HEK293T (cell line): ENCODE measurements at regions not wholly inside any gene's neighbourhood (a gene's known extent, or its start where the extent isn't known, plus 50 kb on each side); places are given as distances from the start of the nearest gene placed in this dataset.

ENCODE experiments used
- CTCF ChIA-PET: fragments of 350-600 bp; formaldehyde crosslinking; extraction: SDS; loops from one replicate; lab custom pipeline; 2021; ENCODE audit warnings: antibody characterized with exemption, inconsistent platforms; lab: Yijun Ruan, JAX
- POLR2A ChIA-PET: fragments of 350-600 bp; formaldehyde crosslinking; extraction: SDS; loops from one replicate; lab custom pipeline; 2020; ENCODE audit warnings: antibody characterized with exemption, inconsistent platforms; lab: Yijun Ruan, JAX
- DNase-seq: peaks from one replicate; pipeline ENCODE4 v3.0.0; 2012; ENCODE audit warnings: mixed read lengths; ENCODE audit errors: extremely low spot score
- ARNT ChIP-seq: fragments of 450-650 bp; IDR thresholded peaks from 2 replicates; pipeline ENCODE4 v1.6.1; 2017; ENCODE audit warnings: mild to moderate bottlenecking
- BHLHE40 ChIP-seq: fragments of 450-650 bp; IDR thresholded peaks from 2 replicates; pipeline ENCODE4 v1.6.1; 2016; ENCODE audit warnings: mild to moderate bottlenecking, moderate library complexity, borderline replicate concordance
- CTBP1 ChIP-seq: fragments of 450-650 bp; IDR thresholded peaks from 2 replicates; pipeline ENCODE4 v1.6.1; 2016; ENCODE audit warnings: borderline replicate concordance
- ELF4 ChIP-seq: fragments of 450-650 bp; IDR thresholded peaks from 2 replicates; pipeline ENCODE4 v1.6.1; 2017; ENCODE audit warnings: antibody characterized with exemption
- FOXA1 ChIP-seq: fragments of 450-650 bp; IDR thresholded peaks from 2 replicates; pipeline ENCODE4 v1.6.1; 2016; ENCODE audit warnings: mild to moderate bottlenecking
- FOXK2 ChIP-seq: fragments of 450-650 bp; IDR thresholded peaks from 2 replicates; pipeline ENCODE4 v1.6.1; 2016; ENCODE audit warnings: mild to moderate bottlenecking
- FOXM1 ChIP-seq: fragments of 450-650 bp; IDR thresholded peaks from 2 replicates; pipeline ENCODE4 v1.6.1; 2017; ENCODE audit warnings: mild to moderate bottlenecking, borderline replicate concordance
- HDGF ChIP-seq: fragments of 450-650 bp; IDR thresholded peaks from 2 replicates; pipeline ENCODE4 v1.6.1; 2017; ENCODE audit warnings: antibody characterized with exemption, borderline replicate concordance
- L3MBTL2 ChIP-seq: fragments of 450-650 bp; conservative IDR thresholded peaks from 2 replicates; pipeline ENCODE4 v1.6.1; 2016; ENCODE audit warnings: mild to moderate bottlenecking
- LEF1 ChIP-seq: fragments of 450-650 bp; IDR thresholded peaks from 2 replicates; pipeline ENCODE4 v1.6.1; 2017; ENCODE audit warnings: mild to moderate bottlenecking, borderline replicate concordance
- NFRKB ChIP-seq: fragments of 450-650 bp; IDR thresholded peaks from 2 replicates; pipeline ENCODE4 v1.6.1; 2016; ENCODE audit warnings: mild to moderate bottlenecking, moderate library complexity
- PKNOX1 ChIP-seq: fragments of 450-650 bp; IDR thresholded peaks from 2 replicates; pipeline ENCODE4 v1.6.1; 2016
- SP1 ChIP-seq: fragments of 450-650 bp; IDR thresholded peaks from 2 replicates; pipeline ENCODE4 v1.6.1; 2017
- SUZ12 ChIP-seq: fragments of 450-650 bp; IDR thresholded peaks from 2 replicates; pipeline ENCODE4 v1.6.1; 2016; ENCODE audit warnings: mild to moderate bottlenecking
- TARDBP ChIP-seq: fragments of 450-650 bp; IDR thresholded peaks from 2 replicates; pipeline ENCODE4 v1.6.1; 2016
- ZNF384 ChIP-seq: fragments of 450-650 bp; IDR thresholded peaks from 2 replicates; pipeline ENCODE4 v1.6.1; 2016

DNA sequence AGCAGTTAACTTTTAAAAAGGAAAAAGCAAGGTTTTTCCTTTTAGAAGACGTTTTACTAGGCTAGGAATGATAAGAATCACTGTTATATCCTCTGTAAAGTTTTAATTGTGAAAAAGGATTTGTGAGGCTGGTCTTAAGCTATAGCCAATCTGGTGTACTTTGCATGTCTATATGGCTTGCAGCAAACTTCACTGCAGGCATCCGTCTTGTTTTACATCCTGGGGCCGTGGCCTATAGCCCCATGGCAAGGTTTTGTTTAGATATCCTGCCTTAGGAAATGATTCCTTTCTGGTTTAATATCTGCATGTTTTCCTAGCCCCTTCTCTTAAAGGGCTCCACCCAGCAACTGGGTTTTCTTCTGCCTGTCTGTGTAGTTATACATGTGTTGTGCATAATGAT, 272.8 kb downstream of the ICE1 start:
- CTCF ChIA-PET = no interaction called here
- TF ChIP-seq TARDBP (no peak), BHLHE40 (no peak), PKNOX1 (no peak), ZNF384 (no peak), FOXA1 (no peak), HDGF (no peak)
- no peak for DNase-seq
- POLR2A ChIA-PET = no interaction called here

GRCh38 chr5:5688925-5689310, 266.4 kb downstream of the ICE1 start:
- no peak for DNase-seq
- TF ChIP-seq HDGF (no peak), ZNF384 (no peak), SUZ12 (no peak), CTBP1 (no peak), ARNT (no peak), FOXM1 (no peak), TARDBP (no peak), NFRKB (no peak), BHLHE40 (no peak), LEF1 (no peak), FOXA1 (no peak), ELF4 (no peak), L3MBTL2 (no peak), SP1 (no peak)
- ChIA-PET POLR2A (no interaction called here), CTCF (no interaction called here)

DNA sequence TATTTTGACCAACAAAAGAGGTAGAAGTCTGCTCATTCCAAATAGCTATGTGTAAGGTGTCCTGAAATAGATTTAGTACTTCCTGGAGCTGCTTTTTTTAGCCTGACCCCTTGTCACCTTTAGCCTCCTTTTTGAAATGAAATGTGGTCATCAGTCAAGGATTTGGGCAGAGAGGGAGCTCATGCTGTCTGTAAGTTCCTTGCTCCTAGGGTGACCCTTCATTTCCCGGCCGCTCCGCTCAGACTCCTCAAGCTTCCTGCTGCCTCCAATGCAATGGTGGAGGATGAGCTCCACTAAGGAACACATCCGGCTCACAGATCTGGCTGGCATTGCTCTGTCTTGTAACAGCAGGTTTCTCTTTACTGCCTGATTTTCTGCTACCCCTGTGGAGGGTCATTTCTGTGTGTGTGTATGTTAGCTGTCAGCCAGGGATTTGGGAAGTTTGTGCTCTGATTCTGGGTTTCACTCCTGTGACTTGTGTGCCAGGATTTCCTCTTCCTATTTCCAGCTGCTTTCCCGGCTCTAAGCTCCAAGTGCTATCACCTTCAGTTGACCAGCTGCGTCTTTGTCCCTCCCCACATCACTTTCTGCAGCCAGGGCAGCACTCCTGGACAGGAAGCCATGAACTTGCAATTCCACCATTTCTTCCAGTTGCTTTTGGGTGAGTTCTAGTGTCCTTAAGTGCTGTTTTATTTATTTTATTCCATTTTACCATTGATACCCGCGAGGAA, 265.9 kb downstream of the ICE1 start:
- no peak for DNase-seq
- TF ChIP-seq SUZ12 (no peak), ZNF384 (no peak), FOXA1 (no peak), L3MBTL2 (no peak), PKNOX1 (no peak), NFRKB (no peak), ELF4 (no peak), BHLHE40 (no peak), LEF1 (no peak), CTBP1 (no peak), ARNT (no peak)
- ChIA-PET CTCF (no interaction called here), POLR2A (no interaction called here)

DNA sequence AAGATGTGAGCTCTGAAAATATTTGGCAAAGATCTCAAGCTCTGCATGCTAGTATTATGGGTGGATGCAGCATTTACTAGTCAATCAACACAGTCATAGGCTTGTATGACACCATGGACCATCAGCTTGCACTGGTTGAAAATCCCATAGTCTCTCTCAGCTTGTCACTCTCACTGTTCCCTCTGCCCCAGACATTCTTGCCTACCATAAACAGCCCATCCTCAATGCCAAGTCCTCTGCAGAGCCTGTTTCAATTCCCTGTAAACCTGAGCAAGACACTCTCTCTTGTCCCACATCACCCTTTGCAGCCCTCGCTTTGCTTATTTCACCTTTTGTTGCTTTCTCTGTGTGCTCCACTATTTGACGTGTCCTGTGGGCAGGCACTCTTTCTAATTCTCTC, 264.6 kb downstream of the ICE1 start:
- TF ChIP-seq ELF4 = no peak
- no peak for TF ChIP-seq FOXM1
- ChIA-PET POLR2A (no interaction called here), CTCF (no interaction called here)
- no peak for DNase-seq

GRCh38 chr5:5686356-5686755, 263.9 kb downstream of the ICE1 start:
- no peak for TF ChIP-seq ZNF384
- no peak for TF ChIP-seq NFRKB
- TF ChIP-seq PKNOX1 = no peak
- TF ChIP-seq L3MBTL2 = no peak
- no peak for TF ChIP-seq TARDBP
- TF ChIP-seq FOXK2 = no peak
- TF ChIP-seq ARNT = no peak
- no peak for TF ChIP-seq BHLHE40
- no peak for TF ChIP-seq CTBP1
- TF ChIP-seq SP1 = no peak
- no peak for TF ChIP-seq FOXM1
- no peak for TF ChIP-seq HDGF
- TF ChIP-seq ELF4 = no peak
- no peak for TF ChIP-seq LEF1
- no peak for TF ChIP-seq FOXA1
- TF ChIP-seq SUZ12 = no peak
- CTCF ChIA-PET = no interaction called here
- no peak for DNase-seq
- POLR2A ChIA-PET = no interaction called here

DNA sequence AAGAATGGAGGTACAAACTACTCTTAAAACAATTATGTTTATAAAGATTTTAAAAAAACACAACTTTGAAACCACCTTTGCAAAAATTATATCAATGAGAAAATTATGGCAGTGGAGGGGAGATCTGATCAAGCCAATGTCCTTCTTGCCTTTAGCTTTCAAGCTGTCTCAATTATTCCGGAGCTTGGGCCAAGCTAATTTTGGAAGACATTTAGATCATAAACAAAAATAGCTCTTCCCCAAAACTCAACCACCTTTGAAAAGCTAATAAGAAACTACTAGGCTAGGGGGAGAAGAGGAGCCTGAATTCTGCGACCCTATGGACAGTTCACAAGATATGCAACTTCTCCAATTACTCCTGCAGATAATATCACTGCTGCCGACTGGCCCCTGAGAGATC, 263.3 kb downstream of the ICE1 start:
- ChIA-PET POLR2A (no interaction called here), CTCF (no interaction called here)
- no peak for DNase-seq
- TF ChIP-seq L3MBTL2 (no peak), LEF1 (no peak), ZNF384 (no peak), FOXM1 (no peak), SP1 (no peak), NFRKB (no peak), HDGF (no peak), CTBP1 (no peak), FOXK2 (no peak), SUZ12 (no peak), ARNT (no peak), PKNOX1 (no peak), ELF4 (no peak)
